Stomach (tissue), 4 donors: ENCODE measurements at regions not wholly inside any gene's neighbourhood (a gene's known extent, or its start where the extent isn't known, plus 50 kb on each side); places are given as distances from the start of the nearest gene placed in this dataset.

Experiments used
- POLR2A ChIP-seq, 4 donors: fragments of 450-650 bp; IDR thresholded peaks; one replicate each; pipeline ENCODE4 v1.6.1; 2016; ENCODE audit warnings: antibody characterized with exemption in 4 of 4, control low read depth in 2 of 4, mild to moderate bottlenecking in 1 of 4, moderate library complexity in 1 of 4
- POLR2AphosphoS5 ChIP-seq, 3 donors: sonication (generic); formaldehyde crosslinking; IDR thresholded peaks; one replicate each; pipeline ENCODE4 v1.6.1; 2016; ENCODE audit warnings: antibody characterized with exemption in 3 of 3
- TF ChIP-seq, protein P1 (sequence below), 7 experiments: fragments of 450-650 bp in 4 of 7; fragments of 200-600 bp in 3 of 7; sonication (generic) in 3 of 7; IDR thresholded peaks; one replicate each; pipeline ENCODE4 v1.5.1; 2016 to 2019; ENCODE audit warnings: antibody characterized with exemption in 7 of 7, control low read depth in 2 of 7, mild to moderate bottlenecking in 1 of 7

DNA sequence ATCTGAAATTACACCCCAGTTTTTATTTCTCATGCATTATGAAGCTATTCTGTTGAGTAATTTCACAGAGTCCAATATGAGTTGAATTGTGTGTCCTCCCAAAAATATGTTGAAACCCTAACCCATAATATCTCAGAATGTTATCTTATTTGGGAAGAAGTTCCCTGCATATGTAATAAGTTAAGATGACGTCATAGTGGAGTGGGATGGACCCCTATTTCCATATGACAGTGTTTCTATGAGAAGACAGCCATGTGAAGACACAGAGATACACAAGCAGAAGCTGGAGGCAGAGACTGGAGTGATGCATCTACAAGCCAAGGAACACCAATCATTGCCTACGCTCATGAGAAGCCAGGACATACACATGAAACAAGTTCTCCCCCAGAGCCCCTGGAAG, 81.3 kb downstream of the RFPL4B start:
- TF ChIP-seq POLR2AphosphoS5 (IDR thresholded peaks at IDR 0.05) (no peak), POLR2A (IDR thresholded peaks at IDR 0.05) (no peak)
- TF ChIP-seq, protein P1, sequence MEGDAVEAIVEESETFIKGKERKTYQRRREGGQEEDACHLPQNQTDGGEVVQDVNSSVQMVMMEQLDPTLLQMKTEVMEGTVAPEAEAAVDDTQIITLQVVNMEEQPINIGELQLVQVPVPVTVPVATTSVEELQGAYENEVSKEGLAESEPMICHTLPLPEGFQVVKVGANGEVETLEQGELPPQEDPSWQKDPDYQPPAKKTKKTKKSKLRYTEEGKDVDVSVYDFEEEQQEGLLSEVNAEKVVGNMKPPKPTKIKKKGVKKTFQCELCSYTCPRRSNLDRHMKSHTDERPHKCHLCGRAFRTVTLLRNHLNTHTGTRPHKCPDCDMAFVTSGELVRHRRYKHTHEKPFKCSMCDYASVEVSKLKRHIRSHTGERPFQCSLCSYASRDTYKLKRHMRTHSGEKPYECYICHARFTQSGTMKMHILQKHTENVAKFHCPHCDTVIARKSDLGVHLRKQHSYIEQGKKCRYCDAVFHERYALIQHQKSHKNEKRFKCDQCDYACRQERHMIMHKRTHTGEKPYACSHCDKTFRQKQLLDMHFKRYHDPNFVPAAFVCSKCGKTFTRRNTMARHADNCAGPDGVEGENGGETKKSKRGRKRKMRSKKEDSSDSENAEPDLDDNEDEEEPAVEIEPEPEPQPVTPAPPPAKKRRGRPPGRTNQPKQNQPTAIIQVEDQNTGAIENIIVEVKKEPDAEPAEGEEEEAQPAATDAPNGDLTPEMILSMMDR (IDR thresholded peaks at IDR 0.05), result no peak
